ENCODE measurements at regions not wholly inside any gene's neighbourhood (a gene's known extent, or its start where the extent isn't known, plus 50 kb on each side); places are given as distances from the start of the nearest gene placed in this dataset.

- TF ChIP-seq EZH2phosphoT487 (IDR thresholded peaks at IDR 0.05; ENCODE audit: borderline replicate concordance, low read length): no peak
- TF ChIP-seq EZH2 (IDR thresholded peaks at IDR 0.05; ENCODE audit: low read length, unreplicated experiment): no peak
- no peak overlapping the region for H3K27ac ChIP-seq (ENCODE audit: low read length)
- no peaks in the 10 kb centered on the region for H3K79me2 ChIP-seq (ENCODE audit: low read length)
- ChIA-PET POLR2A (ENCODE audit: unreplicated experiment) (no interaction called here), CTCF (no interaction called here)
- H3K9me3 ChIP-seq (ENCODE audit: low read length): no peaks in the 10 kb centered on the region
- H4K20me1 ChIP-seq (ENCODE audit: low read length): no peaks in the 10 kb centered on the region
- H3K9me2 ChIP-seq (replicated peaks; ENCODE audit: low read length): no peaks in the 10 kb centered on the region
- H3F3A ChIP-seq (ENCODE audit: low read length, unreplicated experiment): no peaks in the 10 kb centered on the region
- no peak overlapping the region for H3K4me2 ChIP-seq (ENCODE audit: low read length)
- no peak overlapping the region for H2AFZ ChIP-seq (ENCODE audit: low read length)
- H3K4me3 ChIP-seq (ENCODE audit: low read length): no peak overlapping the region
- no peaks in the 10 kb centered on the region for H3K4me1 ChIP-seq (ENCODE audit: insufficient read depth, low read length)
- BruUV-seq (replicated peaks): no TSS peak
- DNase-seq (no peak), ATAC-seq (no peak)
- H3K9ac ChIP-seq (ENCODE audit: low read length): no peak overlapping the region
- no peaks in the 10 kb centered on the region for H3K27me3 ChIP-seq (ENCODE audit: low read length)
- intact Hi-C loops (cut with micrococcal nuclease): no loop called here
- no peaks in the 10 kb centered on the region for H3K36me3 ChIP-seq (ENCODE audit: low read depth, low read length)
Observed at GRCh38 chr10:113967126-113967525, 76.5 kb upstream of the ADRB1 start.

DNA sequence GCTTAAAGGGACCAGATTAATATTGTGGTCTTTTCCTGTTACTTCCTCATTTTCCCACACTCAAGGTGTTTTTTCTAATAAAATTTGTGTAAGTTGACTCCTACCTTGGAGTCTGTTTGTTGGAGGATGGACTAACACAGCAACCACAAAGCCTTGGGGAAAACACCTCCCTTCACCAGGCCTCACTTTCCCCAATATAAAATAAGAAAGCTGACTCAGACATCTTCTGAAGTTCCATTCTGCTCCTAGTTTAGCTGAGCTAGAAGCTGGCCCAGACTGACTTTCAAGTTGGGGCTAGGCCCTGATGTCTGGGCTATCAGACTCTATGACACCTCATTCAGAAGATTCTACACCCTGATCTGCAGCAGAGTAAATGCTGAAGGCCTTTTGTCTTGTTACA is 73.0 kb upstream of the ADRB1 start:
- DNase-seq: no peak
- CTCF ChIA-PET: no interaction called here
- no peaks in the 10 kb centered on the region for H4K20me1 ChIP-seq (ENCODE audit: low read length)
- POLR2A ChIA-PET (ENCODE audit: unreplicated experiment): interaction anchor here (0.6 kb wide), 1 partner anchor 12 kb away, joined by 4 read pairs; no protein-coding TSS in a partner anchor
- no peak overlapping the region for H2AFZ ChIP-seq (ENCODE audit: low read length)
- no peaks in the 10 kb centered on the region for H3K27me3 ChIP-seq (ENCODE audit: low read length)
- no peaks in the 10 kb centered on the region for H3F3A ChIP-seq (ENCODE audit: low read length, unreplicated experiment)
- no peak overlapping the region for H3K27ac ChIP-seq (ENCODE audit: low read length)
- no peaks in the 10 kb centered on the region for H3K9me2 ChIP-seq (replicated peaks; ENCODE audit: low read length)
- BruUV-seq (replicated peaks): no TSS peak
- H3K4me2 ChIP-seq (ENCODE audit: low read length): no peak overlapping the region
- H3K36me3 ChIP-seq (ENCODE audit: low read depth, low read length): no peaks in the 10 kb centered on the region
- no peak for TF ChIP-seq EZH2 (IDR thresholded peaks at IDR 0.05; ENCODE audit: low read length, unreplicated experiment)
- no peak for TF ChIP-seq CTCF (conservative IDR thresholded peaks at IDR 0.05; ENCODE audit: low read depth, low read length)
- TF ChIP-seq EZH2phosphoT487 (IDR thresholded peaks at IDR 0.05; ENCODE audit: borderline replicate concordance, low read length): no peak
- intact Hi-C loops (cut with micrococcal nuclease): no loop called here
- no peak overlapping the region for H3K4me3 ChIP-seq (ENCODE audit: low read length)
- H3K9me3 ChIP-seq (ENCODE audit: low read length): no peaks in the 10 kb centered on the region
- H3K79me2 ChIP-seq (ENCODE audit: low read length): no peaks in the 10 kb centered on the region
- ATAC-seq: no peak
- H3K4me1 ChIP-seq (ENCODE audit: insufficient read depth, low read length): no peaks in the 10 kb centered on the region
- H3K9ac ChIP-seq (ENCODE audit: low read length): no peak overlapping the region

DNA sequence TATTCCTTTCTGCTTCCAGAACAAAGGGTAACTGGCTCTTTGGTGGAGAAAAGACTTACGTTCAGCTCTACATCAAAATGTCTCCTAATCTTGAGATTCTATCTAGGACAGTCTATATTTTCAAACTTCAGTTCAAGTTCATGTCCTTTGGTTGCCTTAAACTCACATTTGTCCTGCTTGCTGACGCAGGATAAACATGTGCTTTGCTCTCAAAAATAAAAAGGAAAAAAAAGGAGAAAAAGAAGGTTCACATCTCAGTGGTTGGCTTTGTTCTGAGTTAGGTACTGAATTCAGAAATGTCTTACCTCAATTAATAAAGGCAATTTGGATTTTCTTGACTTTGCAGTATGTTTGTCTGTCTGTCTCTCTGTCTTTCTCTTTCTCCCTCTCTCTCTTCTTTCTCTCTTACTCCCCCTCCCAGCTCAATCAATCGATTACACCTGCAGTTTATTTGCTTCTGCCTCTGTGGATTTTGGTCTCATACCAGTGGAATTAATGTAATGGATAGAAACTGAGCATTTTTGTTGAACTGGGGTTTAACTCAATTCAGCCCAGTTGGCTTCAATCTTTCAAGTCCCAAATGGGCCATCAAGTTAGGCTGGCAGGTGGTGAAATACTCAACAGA is 72.2 kb upstream of the ADRB1 start:
- no peaks in the 10 kb centered on the region for H3F3A ChIP-seq (ENCODE audit: low read length, unreplicated experiment)
- no peaks in the 10 kb centered on the region for H3K27me3 ChIP-seq (ENCODE audit: low read length)
- H3K4me1 ChIP-seq (ENCODE audit: insufficient read depth, low read length): no peaks in the 10 kb centered on the region
- no peaks in the 10 kb centered on the region for H3K9me2 ChIP-seq (replicated peaks; ENCODE audit: low read length)
- H3K27ac ChIP-seq (ENCODE audit: low read length): no peak overlapping the region
- H2AFZ ChIP-seq (ENCODE audit: low read length): no peak overlapping the region
- no peak overlapping the region for H3K4me2 ChIP-seq (ENCODE audit: low read length)
- ChIA-PET CTCF (no interaction called here), POLR2A (ENCODE audit: unreplicated experiment) (no interaction called here)
- BruUV-seq (replicated peaks): no TSS peak
- H3K36me3 ChIP-seq (ENCODE audit: low read depth, low read length): no peaks in the 10 kb centered on the region
- no peak for TF ChIP-seq EZH2 (IDR thresholded peaks at IDR 0.05; ENCODE audit: low read length, unreplicated experiment)
- no peak for TF ChIP-seq EZH2phosphoT487 (IDR thresholded peaks at IDR 0.05; ENCODE audit: borderline replicate concordance, low read length)
- no peak for TF ChIP-seq CTCF (conservative IDR thresholded peaks at IDR 0.05; ENCODE audit: low read depth, low read length)
- no peaks in the 10 kb centered on the region for H3K79me2 ChIP-seq (ENCODE audit: low read length)
- DNase-seq (no peak), ATAC-seq (no peak)
- H3K4me3 ChIP-seq (ENCODE audit: low read length): no peak overlapping the region
- no peak overlapping the region for H3K9ac ChIP-seq (ENCODE audit: low read length)
- no peaks in the 10 kb centered on the region for H3K9me3 ChIP-seq (ENCODE audit: low read length)
- intact Hi-C loops (cut with micrococcal nuclease): no loop called here
- H4K20me1 ChIP-seq (ENCODE audit: low read length): no peaks in the 10 kb centered on the region
